DND-41 (cell line): ENCODE measurements at regions not wholly inside any gene's neighbourhood (a gene's known extent, or its start where the extent isn't known, plus 50 kb on each side); places are given as distances from the start of the nearest gene placed in this dataset.

Source experiments
- ATAC-seq: fragments of 200-7000 bp; cut with Tn5 transposase; 3 replicates; pipeline ENCODE4 v1.9.1; 2021; ENCODE audit warnings: low read depth; ENCODE audit not compliant: insufficient read depth
- DNase-seq: peaks from one replicate; pipeline ENCODE4 v3.0.0-alpha.2; 2020
- H2AFZ ChIP-seq: 2 replicates; pipeline ENCODE4 v1.6.0; 2012; ENCODE audit warnings: low read depth, low read length
- H3K27ac ChIP-seq: 2 replicates; pipeline ENCODE4 v1.5.1; 2012; ENCODE audit warnings: low read length, inconsistent platforms
- H3K27me3 ChIP-seq: fragments of 200-600 bp; sonication (generic); 2 replicates; pipeline ENCODE4 v1.6.0; 2012; ENCODE audit warnings: low read length, mild to moderate bottlenecking, inconsistent platforms; ENCODE audit not compliant: insufficient read depth, poor library complexity
- H3K36me3 ChIP-seq: 2 replicates; pipeline ENCODE4 v1.5.1; 2012; ENCODE audit warnings: low read length, inconsistent platforms; ENCODE audit not compliant: insufficient read depth
- H3K4me1 ChIP-seq: 2 replicates; pipeline ENCODE4 v1.5.1; 2012; ENCODE audit warnings: mild to moderate bottlenecking, low read length; ENCODE audit not compliant: insufficient read depth
- H3K4me2 ChIP-seq: 2 replicates; pipeline ENCODE4 v1.6.0; 2012; ENCODE audit warnings: mild to moderate bottlenecking, moderate library complexity, low read length, inconsistent platforms; ENCODE audit not compliant: insufficient read depth
- H3K4me3 ChIP-seq, 2 experiments: fragments of 200-600 bp in 1 of 2; shearing (Covaris generic) in 1 of 2; 2 replicates each; pipeline ENCODE4 v1.5.1; 2012 to 2016; ENCODE audit warnings: inconsistent platforms in 2 of 2, low read length in 2 of 2, mild to moderate bottlenecking in 2 of 2, low read depth in 1 of 2, moderate library complexity in 1 of 2
- H3K79me2 ChIP-seq: 2 replicates; pipeline ENCODE4 v1.6.0; 2012; ENCODE audit warnings: low read length, inconsistent platforms; ENCODE audit not compliant: insufficient read depth
- H3K9ac ChIP-seq: 2 replicates; pipeline ENCODE4 v1.6.0; 2012; ENCODE audit warnings: low read depth, mild to moderate bottlenecking, inconsistent platforms, low read length, moderate library complexity
- H3K9me3 ChIP-seq: 2 replicates; pipeline ENCODE4 v1.5.1; 2012; ENCODE audit warnings: low read length, moderate library complexity, mild to moderate bottlenecking, inconsistent platforms; ENCODE audit not compliant: insufficient read depth, severe bottlenecking
- H4K20me1 ChIP-seq: 2 replicates; pipeline ENCODE4 v1.6.0; 2012; ENCODE audit warnings: low read length; ENCODE audit not compliant: insufficient read depth
- CTCF ChIP-seq: IDR thresholded peaks from 2 replicates; pipeline ENCODE4 v1.5.1; 2012; ENCODE audit warnings: borderline replicate concordance, low read length, moderate library complexity, mild to moderate bottlenecking; ENCODE audit not compliant: poor library complexity, severe bottlenecking; ENCODE audit errors: extremely low read depth
- EZH2 ChIP-seq: IDR thresholded peaks from 3 replicates; pipeline ENCODE4 v1.6.1; 2012; ENCODE audit warnings: borderline replicate concordance, low read depth, mild to moderate bottlenecking, moderate library complexity, low read length, inconsistent platforms; ENCODE audit not compliant: severe bottlenecking

DNA sequence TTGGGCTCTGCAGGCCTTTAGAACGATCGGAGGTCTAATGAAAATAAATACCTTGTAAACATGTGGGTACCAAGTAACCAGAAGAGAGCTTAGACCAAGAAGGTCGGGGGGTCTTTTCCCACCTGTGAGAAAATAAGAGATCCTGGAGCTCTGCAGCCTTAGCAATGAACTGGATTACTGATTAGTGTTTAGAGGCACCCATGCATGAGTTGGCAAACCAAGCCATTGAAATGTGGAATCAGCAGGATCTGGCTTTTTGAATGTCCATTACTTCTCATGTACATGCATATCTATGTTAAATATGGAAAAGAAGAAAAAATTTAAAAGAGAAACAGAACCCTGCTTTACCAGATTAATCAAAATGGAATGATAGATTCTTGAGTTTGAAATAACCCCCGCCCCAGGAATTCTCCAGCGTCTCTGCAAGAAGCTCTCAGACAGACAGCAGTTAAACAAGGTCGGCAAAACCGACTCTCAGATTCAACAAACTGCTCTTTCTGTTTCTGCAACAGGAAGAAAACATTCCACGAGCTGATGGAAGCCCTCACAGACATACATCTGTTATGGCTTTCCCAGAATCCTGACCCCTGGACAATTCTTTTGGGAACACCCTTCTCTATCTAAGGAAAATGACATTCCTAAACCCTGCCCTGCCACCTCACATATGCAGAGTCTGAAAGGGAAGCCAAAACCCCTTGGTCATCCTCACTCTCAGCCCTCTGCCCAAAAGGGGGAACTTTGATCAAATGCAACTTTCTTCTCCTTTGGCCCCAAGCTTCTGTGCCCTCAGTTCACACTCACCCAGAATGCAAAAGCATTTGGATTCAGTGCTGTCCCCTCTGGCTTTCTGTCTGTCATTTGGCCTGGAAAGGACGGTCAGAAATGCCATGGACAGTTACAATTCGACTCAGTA is 78.7 kb upstream of the EN2 start:
- Histone ChIP-seq H3K4me1 (peaks cover 14% of the 10 kb centered on the region), H3K27me3 (peaks cover 36% of the 10 kb centered on the region), H3K4me2 (no peak overlapping the region), H3K36me3 (no peaks in the 10 kb centered on the region), H4K20me1 (peaks cover 13% of the 10 kb centered on the region), H2AFZ (no peak overlapping the region), H3K79me2 (no peaks in the 10 kb centered on the region), H3K4me3 (no peak overlapping the region), H3K27ac (no peak overlapping the region), H3K9ac (no peak overlapping the region), H3K9me3 (no peaks in the 10 kb centered on the region)
- TF ChIP-seq CTCF = no peak
- DNase-seq (no peak), ATAC-seq (no peak)

GRCh38 chr7:155380221-155380861 is 77.6 kb upstream of the EN2 start:
- H3K4me2 ChIP-seq = no peak overlapping the region
- no peaks in the 10 kb centered on the region for H3K36me3 ChIP-seq
- H3K79me2 ChIP-seq = no peaks in the 10 kb centered on the region
- H3K9ac ChIP-seq = no peak overlapping the region
- H4K20me1 ChIP-seq = peaks cover 12% of the 10 kb centered on the region
- no peaks in the 10 kb centered on the region for H3K9me3 ChIP-seq
- ATAC-seq (peak; percentile 63; the same call in 2 of the 3 replicates), DNase-seq (peak; percentile 54)
- H3K4me1 ChIP-seq = peaks cover 11% of the 10 kb centered on the region
- TF ChIP-seq EZH2 = no peak
- peak; percentile 56 for TF ChIP-seq CTCF
- peaks cover 42% of the 10 kb centered on the region for H3K27me3 ChIP-seq
- H3K4me3 ChIP-seq = no peak overlapping the region
- H2AFZ ChIP-seq = no peak overlapping the region
- no peak overlapping the region for H3K27ac ChIP-seq

GRCh38 chr7:155380976-155381851 is 76.7 kb upstream of the EN2 start:
- peaks cover 40% of the 10 kb centered on the region for H3K27me3 ChIP-seq
- no peak overlapping the region for H3K4me2 ChIP-seq

More at GRCh38 chr7:155380976-155381851, 76.7 kb upstream of the EN2 start:
- Histone ChIP-seq H4K20me1 (0 out of 2 replicates have a peak, but pooled peaks cover 5% of the 10 kb centered on the region), H3K4me3 (no peak overlapping the region), H3K27ac (no peak overlapping the region), H3K4me1 (peaks cover 2% of the 10 kb centered on the region), H2AFZ (no peak overlapping the region), H3K79me2 (no peaks in the 10 kb centered on the region), H3K36me3 (no peaks in the 10 kb centered on the region), H3K9me3 (no peaks in the 10 kb centered on the region), H3K9ac (no peak overlapping the region)
- TF ChIP-seq CTCF = no peak
- no peak for TF ChIP-seq EZH2
- ATAC-seq (no peak), DNase-seq (no peak)
